Chondrocyte (in vitro differentiated cells): ENCODE measurements at regions not wholly inside any gene's neighbourhood (a gene's known extent, or its start where the extent isn't known, plus 50 kb on each side); places are given as distances from the start of the nearest gene placed in this dataset.

Source experiments
- DNase-seq: peaks from one replicate; pipeline ENCODE4 v3.0.0; 2021; ENCODE audit warnings: mixed read lengths, low spot score
- H3K27ac Mint-ChIP-seq: one replicate; pipeline ENCODE4 v1.8.0; 2021; ENCODE audit warnings: mild to moderate bottlenecking, moderate library complexity, mixed read lengths; ENCODE audit not compliant: unreplicated experiment
- H3K27me3 Mint-ChIP-seq: 2 replicates; pipeline ENCODE4 v1.8.0; 2021; ENCODE audit warnings: low read depth, mixed read lengths
- H3K36me3 Mint-ChIP-seq: 2 replicates; pipeline ENCODE4 v1.8.0; 2021; ENCODE audit warnings: low read depth, mixed read lengths
- H3K4me1 Mint-ChIP-seq: 2 replicates; pipeline ENCODE4 v1.8.0; 2021; ENCODE audit warnings: low read depth, mild to moderate bottlenecking, mixed read lengths
- H3K4me3 Mint-ChIP-seq: one replicate; pipeline ENCODE4 v1.8.0; 2021; ENCODE audit warnings: mild to moderate bottlenecking, moderate library complexity, mixed read lengths; ENCODE audit not compliant: unreplicated experiment
- H3K9me3 Mint-ChIP-seq: 2 replicates; pipeline ENCODE4 v1.8.0; 2021; ENCODE audit warnings: low read depth, mixed read lengths
- TF ChIP-seq, protein P1 (sequence below): fragments of 200-600 bp; sonication (generic); IDR thresholded peaks from 2 replicates; pipeline ENCODE4 v1.5.0; 2021; ENCODE audit warnings: antibody characterized with exemption, mild to moderate bottlenecking, moderate library complexity

DNA sequence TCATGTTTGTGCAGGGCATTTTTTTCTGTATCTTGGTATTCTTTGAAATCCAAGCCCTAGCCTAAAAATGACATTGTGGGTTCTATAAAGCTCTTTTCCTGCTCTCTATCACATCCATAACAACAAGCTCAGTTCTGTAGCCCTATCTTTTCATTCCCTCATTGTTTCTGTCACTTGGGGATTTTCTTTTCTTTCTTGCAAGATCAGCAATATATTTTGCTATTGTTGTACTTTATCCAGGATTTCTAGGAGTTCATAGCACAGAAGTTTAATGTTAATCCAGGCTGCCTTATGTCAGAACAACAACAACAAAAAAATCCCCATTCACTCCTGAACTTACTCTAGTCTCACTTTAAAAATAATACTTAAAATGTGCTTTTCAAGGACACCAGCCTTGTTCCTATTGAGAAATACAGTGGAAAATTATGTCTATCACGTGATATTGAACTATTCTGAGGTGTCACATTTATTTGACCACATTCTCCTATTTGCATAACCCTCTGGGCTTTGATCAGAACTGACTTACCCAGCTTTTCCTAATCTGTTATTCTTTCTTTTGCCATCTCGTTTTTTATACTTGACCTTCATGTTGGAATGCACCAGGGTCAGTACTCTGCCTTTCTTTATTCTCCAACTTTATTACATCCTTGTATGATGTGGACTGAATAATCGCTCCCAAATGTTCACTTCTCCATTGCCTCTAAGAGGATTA, 112.8 kb downstream of the MAGEB5 start:
- TF ChIP-seq, protein P1, sequence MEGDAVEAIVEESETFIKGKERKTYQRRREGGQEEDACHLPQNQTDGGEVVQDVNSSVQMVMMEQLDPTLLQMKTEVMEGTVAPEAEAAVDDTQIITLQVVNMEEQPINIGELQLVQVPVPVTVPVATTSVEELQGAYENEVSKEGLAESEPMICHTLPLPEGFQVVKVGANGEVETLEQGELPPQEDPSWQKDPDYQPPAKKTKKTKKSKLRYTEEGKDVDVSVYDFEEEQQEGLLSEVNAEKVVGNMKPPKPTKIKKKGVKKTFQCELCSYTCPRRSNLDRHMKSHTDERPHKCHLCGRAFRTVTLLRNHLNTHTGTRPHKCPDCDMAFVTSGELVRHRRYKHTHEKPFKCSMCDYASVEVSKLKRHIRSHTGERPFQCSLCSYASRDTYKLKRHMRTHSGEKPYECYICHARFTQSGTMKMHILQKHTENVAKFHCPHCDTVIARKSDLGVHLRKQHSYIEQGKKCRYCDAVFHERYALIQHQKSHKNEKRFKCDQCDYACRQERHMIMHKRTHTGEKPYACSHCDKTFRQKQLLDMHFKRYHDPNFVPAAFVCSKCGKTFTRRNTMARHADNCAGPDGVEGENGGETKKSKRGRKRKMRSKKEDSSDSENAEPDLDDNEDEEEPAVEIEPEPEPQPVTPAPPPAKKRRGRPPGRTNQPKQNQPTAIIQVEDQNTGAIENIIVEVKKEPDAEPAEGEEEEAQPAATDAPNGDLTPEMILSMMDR = no peak
- Mint-ChIP-seq H3K4me1 (no peaks in the 10 kb centered on the region), H3K27me3 (no peaks in the 10 kb centered on the region), H3K27ac (no peak overlapping the region), H3K9me3 (peaks cover 14% of the 10 kb centered on the region), H3K36me3 (no peaks in the 10 kb centered on the region), H3K4me3 (no peak overlapping the region)
- no peak for DNase-seq

GRCh38 chrX:26309262-26309661, 93.3 kb downstream of the MAGEB5 start:
- H3K36me3 Mint-ChIP-seq = no peaks in the 10 kb centered on the region

GRCh38 chrX:26295425-26295824, 79.5 kb downstream of the MAGEB5 start:
- H3K4me3 Mint-ChIP-seq = no peak overlapping the region
- no peaks in the 10 kb centered on the region for H3K4me1 Mint-ChIP-seq
- TF ChIP-seq, protein P1 = no peak
- no peaks in the 10 kb centered on the region for H3K27me3 Mint-ChIP-seq
- DNase-seq = no peak
- no peak overlapping the region for H3K27ac Mint-ChIP-seq
- H3K9me3 Mint-ChIP-seq = peaks cover 5% of the 10 kb centered on the region
- H3K36me3 Mint-ChIP-seq = no peaks in the 10 kb centered on the region

More at GRCh38 chrX:26309262-26309661, 93.3 kb downstream of the MAGEB5 start:
- no peaks in the 10 kb centered on the region for H3K27me3 Mint-ChIP-seq
- H3K27ac Mint-ChIP-seq = no peak overlapping the region
- peaks cover 17% of the 10 kb centered on the region for H3K9me3 Mint-ChIP-seq
- H3K4me3 Mint-ChIP-seq = no peak overlapping the region
- TF ChIP-seq, protein P1 = no peak
- H3K4me1 Mint-ChIP-seq = no peaks in the 10 kb centered on the region
- no peak for DNase-seq

DNA sequence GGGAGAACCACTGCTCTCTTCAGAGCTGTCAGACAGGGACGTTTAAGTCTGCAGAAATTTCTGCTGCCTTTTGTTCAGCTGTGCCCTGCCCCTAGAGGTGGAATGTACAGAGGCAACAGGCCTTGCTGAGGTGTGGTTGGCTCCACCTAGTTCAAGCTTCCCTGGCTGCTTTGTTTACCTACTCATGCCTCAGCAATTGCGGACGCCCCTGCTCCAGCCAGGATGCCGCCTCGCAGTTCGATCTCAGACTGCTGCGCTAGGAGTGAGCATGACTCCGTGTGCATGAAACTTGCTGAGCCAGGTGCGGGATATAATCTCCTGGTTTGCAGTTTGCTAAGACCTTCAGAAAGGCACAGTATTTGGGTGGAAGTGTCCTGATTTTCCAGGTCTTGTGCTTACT, 70.9 kb downstream of the MAGEB5 start:
- Mint-ChIP-seq H3K9me3 (peaks cover 41% of the 10 kb centered on the region), H3K27ac (no peak overlapping the region), H3K36me3 (no peaks in the 10 kb centered on the region), H3K4me3 (no peak overlapping the region), H3K27me3 (no peaks in the 10 kb centered on the region), H3K4me1 (no peaks in the 10 kb centered on the region)
- TF ChIP-seq, protein P1 = no peak
- peak; percentile 61 for DNase-seq
